HL-60 (cell line): ENCODE measurements at regions not wholly inside any gene's neighbourhood (a gene's known extent, or its start where the extent isn't known, plus 50 kb on each side); places are given as distances from the start of the nearest gene placed in this dataset.

Experiments used
- CTCF ChIP-seq: IDR thresholded peaks from one replicate; pipeline ENCODE4 v1.5.1; 2011; ENCODE audit warnings: low read length, control low read depth, inconsistent platforms; ENCODE audit not compliant: insufficient read depth
- GABPA ChIP-seq: IDR thresholded peaks from 2 replicates; pipeline ENCODE4 v1.6.1; 2012; ENCODE audit warnings: low read depth
- POLR2AphosphoS5 ChIP-seq: IDR thresholded peaks from 2 replicates; pipeline ENCODE4 v1.6.1; 2012; ENCODE audit warnings: low read depth
- REST ChIP-seq: IDR thresholded peaks from 2 replicates; pipeline ENCODE4 v1.6.1; 2012; ENCODE audit warnings: low read depth; ENCODE audit not compliant: insufficient replicate concordance
- SPI1 ChIP-seq: IDR thresholded peaks from 2 replicates; pipeline ENCODE4 v1.6.1; 2012; ENCODE audit warnings: low read depth, mild to moderate bottlenecking, borderline replicate concordance

- TF ChIP-seq CTCF (no peak), SPI1 (no peak), GABPA (no peak), POLR2AphosphoS5 (no peak), REST (no peak)
These were observed 1420.1 kb upstream of the ACO1 start for GRCh38 chr9:30964332-30964731.
